ENCODE measurements at regions not wholly inside any gene's neighbourhood (a gene's known extent, or its start where the extent isn't known, plus 50 kb on each side); places are given as distances from the start of the nearest gene placed in this dataset.
"Not testable (repeated sequence)": the region's sequence is repeated elsewhere in the genome, so short reads cannot be mapped to it uniquely, and the experiment has no call there.

GRCh38 chr10:30199376-30200016, 140.1 kb upstream of the JCAD start:
- peaks cover 4% of the 10 kb centered on the region for H3K36me3 Mint-ChIP-seq (ENCODE audit: low read depth)
- H3K9me3 Mint-ChIP-seq (ENCODE audit: low read depth) = peaks cover 13% of the 10 kb centered on the region
- H3K27ac Mint-ChIP-seq (ENCODE audit: unreplicated experiment) = no peak overlapping the region
- DNase-seq (ENCODE audit: low spot score) = no peak
- no peak overlapping the region for H3K4me3 Mint-ChIP-seq (ENCODE audit: unreplicated experiment)
- H3K4me1 Mint-ChIP-seq (ENCODE audit: low read depth) = no peaks in the 10 kb centered on the region
- peaks cover 19% of the 10 kb centered on the region for H3K27me3 Mint-ChIP-seq (ENCODE audit: low read depth)
- no peak for TF ChIP-seq CTCF (IDR thresholded peaks at IDR 0.05)

GRCh38 chr10:30197186-30197585, 137.8 kb upstream of the JCAD start:
- Mint-ChIP-seq H3K27me3 (ENCODE audit: low read depth) (peaks cover 19% of the 10 kb centered on the region), H3K36me3 (ENCODE audit: low read depth) (no peaks in the 10 kb centered on the region), H3K9me3 (ENCODE audit: low read depth) (peaks cover 21% of the 10 kb centered on the region), H3K4me3 (ENCODE audit: unreplicated experiment) (no peak overlapping the region), H3K4me1 (ENCODE audit: low read depth) (no peaks in the 10 kb centered on the region), H3K27ac (ENCODE audit: unreplicated experiment) (no peak overlapping the region)
- DNase-seq (ENCODE audit: low spot score) = no peak
- no peak for TF ChIP-seq CTCF (IDR thresholded peaks at IDR 0.05)

- DNase-seq (ENCODE audit: low spot score); H3K36me3 Mint-ChIP-seq (ENCODE audit: low read depth); H3K4me1 Mint-ChIP-seq (ENCODE audit: low read depth); H3K4me3 Mint-ChIP-seq (ENCODE audit: unreplicated experiment); H3K27ac Mint-ChIP-seq (ENCODE audit: unreplicated experiment): not testable (repeated sequence)
- H3K27me3 Mint-ChIP-seq (ENCODE audit: low read depth) = peaks cover 19% of the 10 kb centered on the region
- peaks cover 21% of the 10 kb centered on the region for H3K9me3 Mint-ChIP-seq (ENCODE audit: low read depth)
These were observed 137.2 kb upstream of the JCAD start for GRCh38 chr10:30196559-30196958.

- Mint-ChIP-seq H3K9me3 (ENCODE audit: low read depth) (peaks cover 16% of the 10 kb centered on the region), H3K36me3 (ENCODE audit: low read depth) (no peaks in the 10 kb centered on the region), H3K27me3 (ENCODE audit: low read depth) (peaks cover 4% of the 10 kb centered on the region), H3K4me1 (ENCODE audit: low read depth) (peaks cover 6% of the 10 kb centered on the region), H3K27ac (ENCODE audit: unreplicated experiment) (no peak overlapping the region), H3K4me3 (ENCODE audit: unreplicated experiment) (no peak overlapping the region)
- no peak for DNase-seq (ENCODE audit: low spot score)
- no peak for TF ChIP-seq CTCF (IDR thresholded peaks at IDR 0.05)
These were observed 133.6 kb upstream of the JCAD start for GRCh38 chr10:30192846-30193608.

- no peaks in the 10 kb centered on the region for H3K27me3 Mint-ChIP-seq (ENCODE audit: low read depth)
- H3K36me3 Mint-ChIP-seq (ENCODE audit: low read depth) = no peaks in the 10 kb centered on the region
- no peak for TF ChIP-seq CTCF (IDR thresholded peaks at IDR 0.05)
- H3K4me1 Mint-ChIP-seq (ENCODE audit: low read depth) = peaks cover 24% of the 10 kb centered on the region
- H3K9me3 Mint-ChIP-seq (ENCODE audit: low read depth) = peaks cover 16% of the 10 kb centered on the region
- H3K27ac Mint-ChIP-seq (ENCODE audit: unreplicated experiment) = no peak overlapping the region
- no peak overlapping the region for H3K4me3 Mint-ChIP-seq (ENCODE audit: unreplicated experiment)
- DNase-seq (ENCODE audit: low spot score) = no peak
These were observed 131.5 kb upstream of the JCAD start for GRCh38 chr10:30190577-30191552.
